Inflammatory macrophage (primary cell): ENCODE measurements at regions not wholly inside any gene's neighbourhood (a gene's known extent, or its start where the extent isn't known, plus 50 kb on each side); places are given as distances from the start of the nearest gene placed in this dataset.

ENCODE experiments used
- DNase-seq, 2 donors: peaks; one replicate each; pipeline ENCODE4 v3.0.0-alpha.2; 2020 to 2022

GRCh38 chr2:121969766-121970639, 214.6 kb downstream of the TSN start:
- peak in 1 of 2 donors; percentile 25 for DNase-seq

- DNase-seq: no peak
These were observed 216.8 kb downstream of the TSN start for GRCh38 chr2:121972203-121972602.

DNA sequence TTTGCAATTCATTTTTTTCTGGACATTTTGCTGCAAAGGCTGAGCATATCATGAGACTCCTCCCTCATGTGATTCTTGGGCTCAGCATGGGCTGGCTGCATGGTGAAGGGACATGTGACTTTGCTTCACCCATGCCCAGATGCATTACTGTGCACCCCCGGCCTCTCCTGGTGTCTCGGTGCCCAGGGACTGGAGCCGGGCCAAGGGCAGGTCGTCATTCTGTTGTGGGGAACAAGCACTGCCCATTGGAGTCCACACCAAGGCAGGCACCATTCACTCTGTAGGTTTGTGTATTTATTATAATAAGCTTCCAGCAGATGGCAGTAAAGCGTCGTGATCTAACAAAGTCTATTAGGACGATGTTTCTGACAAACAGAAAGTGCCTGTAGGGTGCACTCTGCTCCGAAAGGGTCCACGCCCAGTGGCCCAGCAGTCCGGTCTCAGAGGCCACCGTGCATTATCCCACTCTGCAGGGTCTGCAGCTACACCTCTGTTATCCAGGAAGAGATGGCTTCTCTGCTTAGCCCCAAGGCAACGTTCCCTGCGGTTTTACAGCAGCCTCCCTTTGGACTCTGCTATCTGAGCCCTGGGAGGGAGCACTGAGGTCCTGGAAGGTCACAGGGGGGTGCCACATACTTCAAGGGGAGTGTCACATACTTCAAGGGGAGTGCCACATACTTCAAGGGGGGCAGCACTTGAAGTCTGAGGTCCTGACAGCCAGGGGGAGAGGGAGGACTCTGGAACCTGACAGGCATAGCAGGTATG, 219.6 kb downstream of the TSN start:
- DNase-seq: peak; percentile 78 to 87

DNA sequence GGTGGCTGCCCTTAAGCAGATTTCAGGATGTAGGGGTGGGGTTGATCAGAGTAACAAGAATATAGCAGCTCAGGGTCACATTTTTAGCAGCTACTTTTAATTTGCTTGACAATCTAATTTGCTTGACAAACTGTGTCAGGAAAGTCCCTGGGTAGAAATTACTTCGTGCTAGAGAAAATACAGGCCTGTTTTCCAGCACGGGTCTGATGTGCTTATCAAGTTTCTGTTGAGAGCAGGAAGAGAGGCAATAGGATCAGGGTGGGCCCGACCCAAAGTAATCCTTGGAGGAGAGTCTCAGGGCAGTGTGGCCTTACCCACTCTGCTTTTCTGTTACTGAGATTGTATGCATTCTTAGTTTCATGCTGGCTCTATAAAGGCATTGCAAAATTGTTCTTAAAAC, 221.5 kb downstream of the TSN start:
- DNase-seq: no peak

DNA sequence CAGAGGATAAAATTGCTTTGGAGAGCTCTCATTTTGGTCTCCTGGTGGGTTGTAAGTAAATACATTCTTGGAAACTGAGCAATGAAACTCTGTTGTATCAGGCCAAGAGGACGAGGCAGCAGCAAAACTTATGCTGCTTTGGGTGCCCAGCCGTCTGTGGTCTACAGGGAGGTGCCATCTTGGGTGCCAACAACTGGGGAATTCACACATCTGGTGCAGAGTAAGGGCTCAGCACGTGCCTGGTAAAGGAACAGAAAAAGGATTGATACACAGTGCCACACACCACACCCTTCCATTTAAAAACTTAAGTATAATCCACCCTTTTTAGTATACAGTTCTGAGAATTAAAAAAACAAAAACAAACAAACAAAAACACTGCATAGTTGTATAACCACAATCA, 221.9 kb downstream of the TSN start:
- DNase-seq: no peak

DNA sequence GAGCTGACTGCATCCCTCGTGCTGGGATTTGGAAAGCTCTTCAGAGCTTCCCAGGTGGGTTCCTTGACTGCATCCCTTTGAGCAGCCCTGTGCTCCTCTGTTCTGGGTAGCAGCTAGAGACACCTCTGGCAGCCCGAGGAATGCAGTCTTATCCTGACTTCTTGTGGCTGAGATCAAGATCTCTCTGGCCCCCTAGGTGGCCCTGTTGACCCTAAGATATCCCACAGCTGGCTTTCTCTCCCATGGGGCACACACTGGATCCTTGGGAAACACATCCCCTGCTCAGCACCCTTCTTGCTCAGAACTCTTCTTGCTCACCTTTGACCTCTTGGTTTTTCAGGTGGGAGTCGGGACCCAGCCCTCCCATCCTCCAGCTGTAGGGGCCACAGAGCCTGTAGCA, 237.2 kb downstream of the TSN start:
- no peak for DNase-seq

DNA sequence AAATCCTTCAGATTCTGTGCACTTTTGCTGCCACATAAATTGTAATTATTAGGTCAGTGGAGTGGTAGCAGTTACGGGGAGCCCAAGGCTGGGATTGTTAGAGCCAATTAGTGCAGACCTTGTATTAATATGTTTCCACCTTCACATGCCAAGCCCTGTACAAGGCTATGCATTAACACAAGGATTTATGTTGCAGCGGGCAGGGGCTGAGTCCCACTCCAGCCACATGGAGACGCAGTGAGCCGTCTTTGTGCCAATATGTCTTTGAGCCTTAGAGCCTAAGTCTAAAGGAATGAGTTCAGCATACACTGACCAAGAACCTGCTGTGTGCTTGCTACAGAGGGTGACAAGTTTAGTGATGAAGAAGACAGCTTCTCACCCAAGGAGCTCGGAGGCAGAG, 238.2 kb downstream of the TSN start:
- no peak for DNase-seq

- DNase-seq: no peak
These were observed 239.1 kb downstream of the TSN start for GRCh38 chr2:121994238-121995206.

DNA sequence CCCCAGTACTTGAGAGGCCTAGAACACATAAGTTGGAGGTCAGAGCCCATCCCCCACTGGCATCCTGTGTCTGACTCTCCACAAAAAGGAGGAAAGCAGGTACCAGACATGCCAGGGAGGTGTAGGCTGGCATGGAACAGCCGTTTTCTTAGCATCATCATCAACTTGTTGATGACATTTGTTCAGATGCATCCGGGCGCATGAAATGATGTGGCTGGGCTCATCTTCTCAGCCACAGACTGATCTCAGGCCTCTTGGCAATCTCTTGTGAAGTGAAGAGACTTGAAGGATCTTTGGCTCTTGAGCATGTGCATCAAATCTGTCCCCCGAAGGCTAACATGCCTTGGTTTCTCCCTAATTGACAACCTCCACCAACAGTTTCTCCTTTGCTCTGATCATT, 243.3 kb downstream of the TSN start:
- DNase-seq: no peak

- DNase-seq: no peak
These were observed 243.8 kb downstream of the TSN start for GRCh38 chr2:121999264-121999663.

DNA sequence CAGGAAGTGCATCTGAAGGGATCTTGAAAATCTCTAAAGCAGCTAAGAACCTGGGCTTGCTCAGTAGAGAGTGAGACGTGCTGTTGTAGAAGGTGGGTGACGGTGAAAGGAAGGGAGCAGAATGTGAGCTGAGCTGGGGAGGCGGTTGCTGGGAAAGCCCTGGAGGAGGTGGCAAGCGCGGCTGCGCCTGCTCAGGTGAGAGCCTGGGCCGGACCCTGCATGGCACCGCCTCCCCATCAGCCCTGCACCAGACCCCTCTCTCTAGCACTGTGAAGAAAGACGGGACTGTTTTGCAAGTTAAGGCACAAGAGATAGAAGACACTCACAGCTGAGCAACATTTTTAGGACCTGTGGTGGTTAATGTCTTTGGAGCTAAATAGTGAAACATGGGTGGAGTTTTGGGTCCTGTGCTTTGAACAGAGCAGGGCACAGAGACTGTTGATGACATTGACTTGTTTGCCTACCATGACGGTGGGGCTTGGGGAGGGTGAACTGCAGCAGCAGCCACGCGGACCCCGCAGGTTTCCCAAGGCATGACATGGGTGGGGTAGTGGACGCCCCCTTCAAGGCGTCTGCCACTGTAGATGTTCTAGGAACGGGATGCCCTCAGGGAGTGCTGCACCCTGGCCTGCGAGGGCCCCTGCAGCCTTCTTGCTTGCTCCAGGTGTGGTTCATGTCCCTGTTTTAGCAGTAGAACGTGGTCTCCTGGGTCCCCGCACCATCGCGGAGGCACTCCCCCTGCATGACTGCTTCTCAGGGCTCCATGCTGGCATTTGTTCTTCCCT, 245.3 kb downstream of the TSN start:
- DNase-seq: no peak

- DNase-seq: no peak
These were observed 246.0 kb downstream of the TSN start for GRCh38 chr2:122001441-122001874.

- DNase-seq: no peak
These were observed 247.9 kb downstream of the TSN start for GRCh38 chr2:122003196-122003940.

GRCh38 chr2:122007126-122007525, 251.7 kb downstream of the TSN start:
- DNase-seq: no peak

- no peak for DNase-seq
These were observed 252.1 kb downstream of the TSN start for GRCh38 chr2:122007577-122007976.

GRCh38 chr2:122009561-122009960, 254.1 kb downstream of the TSN start:
- DNase-seq: no peak

DNA sequence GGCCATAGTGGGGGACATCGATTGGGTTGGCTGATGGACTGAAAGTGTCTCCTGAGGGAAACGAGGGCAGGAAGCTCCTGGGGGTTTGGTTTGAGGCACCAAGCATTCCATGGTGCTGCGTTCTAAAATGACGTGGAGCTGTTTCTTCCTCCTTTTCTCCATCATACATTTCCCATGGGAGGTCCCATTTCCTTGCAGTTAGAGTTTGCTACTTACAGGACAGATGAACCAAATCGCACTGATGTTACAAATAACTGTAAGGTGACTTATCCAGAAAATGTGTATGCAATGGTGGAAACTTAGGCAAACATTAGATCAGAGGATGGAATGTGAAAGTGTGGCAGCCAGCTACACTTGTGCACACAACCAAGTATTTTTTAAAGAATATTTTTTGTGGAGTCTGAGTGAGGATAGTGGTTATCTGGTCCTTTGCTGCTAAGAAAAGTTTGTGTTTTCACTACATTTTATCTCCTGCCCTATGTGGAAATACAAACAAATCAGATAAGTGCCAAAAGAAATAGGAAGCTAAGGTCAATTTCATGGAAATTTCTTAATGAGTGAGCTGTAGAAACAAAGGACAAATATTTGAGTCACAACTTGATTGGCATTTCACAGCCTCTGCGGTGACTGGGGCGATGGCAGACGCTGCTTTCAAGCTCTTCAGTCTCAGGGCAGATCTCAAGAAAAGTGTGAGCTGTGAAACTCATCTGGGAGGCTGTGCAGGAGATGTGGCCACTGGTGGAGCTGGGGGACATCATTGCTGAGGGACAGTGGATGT, 256.2 kb downstream of the TSN start:
- DNase-seq: no peak

- DNase-seq: no peak
These were observed 263.3 kb downstream of the TSN start for GRCh38 chr2:122018736-122019135.

- DNase-seq: no peak
These were observed 264.3 kb downstream of the TSN start for GRCh38 chr2:122019724-122020123.

- DNase-seq: no peak
These were observed 264.9 kb downstream of the TSN start for GRCh38 chr2:122020377-122020776.
